GM23338 (cell line): ENCODE measurements at regions not wholly inside any gene's neighbourhood (a gene's known extent, or its start where the extent isn't known, plus 50 kb on each side); places are given as distances from the start of the nearest gene placed in this dataset.

ENCODE experiments used
- CTCF ChIP-seq, 2 experiments: fragments of 200-600 bp in 1 of 2; sonication (generic) in 1 of 2; conservative IDR thresholded peaks; 2 replicates each; pipeline versions ENCODE4 v1.5.1 to v1.6.1; 2016 to 2017; ENCODE audit warnings: antibody characterized with exemption in 2 of 2, low read depth in 2 of 2, mild to moderate bottlenecking in 2 of 2, moderate library complexity in 1 of 2
- EZH2 ChIP-seq: fragments of 200-600 bp; sonication (generic); IDR thresholded peaks from one replicate; pipeline ENCODE4 v1.8.0; 2017; ENCODE audit warnings: antibody characterized with exemption, mild to moderate bottlenecking, low read depth; ENCODE audit not compliant: unreplicated experiment
- EZH2phosphoT487 ChIP-seq: fragments of 200-600 bp; sonication (generic); IDR thresholded peaks from one replicate; pipeline ENCODE4 v1.8.1; 2018; ENCODE audit warnings: antibody characterized with exemption; ENCODE audit not compliant: unreplicated experiment
- JUNB ChIP-seq: IDR thresholded peaks from one replicate; pipeline ENCODE4 v1.6.1; 2016; ENCODE audit warnings: antibody characterized with exemption; ENCODE audit not compliant: unreplicated experiment
- POLR2AphosphoS5 ChIP-seq: IDR thresholded peaks from 2 replicates; pipeline ENCODE4 v1.6.1; 2016; ENCODE audit warnings: antibody characterized with exemption, low read depth
- REST ChIP-seq: IDR thresholded peaks from one replicate; pipeline ENCODE4 v1.6.1; 2018; ENCODE audit warnings: antibody characterized with exemption; ENCODE audit not compliant: unreplicated experiment

GRCh38 chr4:111628437-111628836 is 516.8 kb upstream of the FAM241A start:
- TF ChIP-seq CTCF (conservative IDR thresholded peaks at IDR 0.05; ENCODE audit: low read depth in 2 of 2) (no peak), REST (no peak), EZH2phosphoT487 (no peak), POLR2AphosphoS5 (no peak), EZH2 (no peak), JUNB (no peak)
